Endodermal cell (in vitro differentiated cells): ENCODE measurements at regions not wholly inside any gene's neighbourhood (a gene's known extent, or its start where the extent isn't known, plus 50 kb on each side); places are given as distances from the start of the nearest gene placed in this dataset.

Experiments
- DNase-seq: peaks from one replicate; pipeline ENCODE4 v3.0.0-alpha.2; 2017
- H3K27ac ChIP-seq: 2 replicates; pipeline ENCODE4 v1.5.1; 2013; ENCODE audit warnings: mild to moderate bottlenecking, low read depth, low read length, moderate library complexity
- H3K27me3 ChIP-seq: 2 replicates; pipeline ENCODE4 v1.6.1; 2013; ENCODE audit warnings: mild to moderate bottlenecking, low read length, moderate library complexity; ENCODE audit not compliant: insufficient read depth, control insufficient read depth, poor library complexity, severe bottlenecking
- H3K36me3 ChIP-seq: 2 replicates; pipeline ENCODE4 v1.7.0; 2013; ENCODE audit warnings: mild to moderate bottlenecking, low read length, moderate library complexity; ENCODE audit not compliant: control insufficient read depth, insufficient read depth
- H3K4me1 ChIP-seq: one replicate; pipeline ENCODE4 v1.7.0; 2013; ENCODE audit warnings: low read length; ENCODE audit not compliant: control insufficient read depth, insufficient read depth
- H3K4me3 ChIP-seq: 2 replicates; pipeline ENCODE4 v1.5.1; 2013; ENCODE audit warnings: mild to moderate bottlenecking, low read length, moderate library complexity
- H3K9ac ChIP-seq: 2 replicates; pipeline ENCODE4 v1.6.1; 2013; ENCODE audit warnings: mild to moderate bottlenecking, low read length, moderate library complexity; ENCODE audit not compliant: poor library complexity, severe bottlenecking; ENCODE audit errors: extremely low read depth
- H3K9me3 ChIP-seq: 2 replicates; pipeline ENCODE4 v1.6.1; 2013; ENCODE audit warnings: mild to moderate bottlenecking, low read length, moderate library complexity; ENCODE audit not compliant: control insufficient read depth
- H3K27ac Mint-ChIP-seq: 2 replicates; pipeline ENCODE4 v1.8.0; 2020; ENCODE audit warnings: mixed read lengths
- H3K27me3 Mint-ChIP-seq: 2 replicates; pipeline ENCODE4 v1.8.0; 2021; ENCODE audit warnings: mild to moderate bottlenecking, mixed read lengths; ENCODE audit not compliant: insufficient read depth
- H3K36me3 Mint-ChIP-seq: 2 replicates; pipeline ENCODE4 v1.8.0; 2020; ENCODE audit warnings: low read depth, mixed read lengths
- H3K4me1 Mint-ChIP-seq: 2 replicates; pipeline ENCODE4 v1.8.0; 2020; ENCODE audit warnings: mixed read lengths
- H3K4me3 Mint-ChIP-seq: 2 replicates; pipeline ENCODE4 v1.8.0; 2020; ENCODE audit warnings: mild to moderate bottlenecking, moderate library complexity, mixed read lengths
- H3K9me3 Mint-ChIP-seq: 2 replicates; pipeline ENCODE4 v1.8.0; 2020; ENCODE audit warnings: mild to moderate bottlenecking, mixed read lengths
- CTCF ChIP-seq: fragments of 200-600 bp; sonication (generic); conservative IDR thresholded peaks from 2 replicates; pipeline ENCODE4 v1.5.0; 2021; ENCODE audit warnings: antibody characterized with exemption, mild to moderate bottlenecking
- WGBS, 2 experiments: methylation state at CpG; one replicate each; pipeline versions ENCODE4 v1.1.5 to v1.1.7; 2013; ENCODE audit warnings: missing lambda C conversion rate in 2 of 2, mixed read lengths in 1 of 2; ENCODE audit not compliant: insufficient coverage in 1 of 2, insufficient read length in 1 of 2; 5-methylcytosine and 5-hydroxymethylcytosine counted together

DNA sequence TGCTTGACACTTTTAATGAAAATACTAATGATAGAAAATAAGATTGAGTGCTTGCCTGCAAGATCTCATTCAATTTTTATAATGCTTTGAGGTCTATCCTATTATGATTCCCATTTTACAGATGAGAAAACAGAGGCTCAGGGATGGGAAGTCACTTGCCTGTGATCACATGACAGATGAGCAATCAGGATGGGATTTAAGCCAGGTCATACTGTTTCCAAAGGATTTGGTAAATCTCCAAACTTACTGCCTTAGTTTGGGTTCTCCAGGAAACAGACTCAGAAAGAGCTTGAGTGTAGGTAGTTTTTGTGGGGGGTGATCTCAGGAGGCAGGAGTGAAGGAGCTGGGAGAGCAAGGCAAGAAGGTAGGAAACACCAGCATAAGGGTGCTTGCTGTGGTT, 456.3 kb downstream of the MAFB start:
- H3K36me3 ChIP-seq = no peaks in the 10 kb centered on the region
- no peaks in the 10 kb centered on the region for H3K9me3 ChIP-seq
- no peaks in the 10 kb centered on the region for H3K27me3 ChIP-seq
- no peak overlapping the region for H3K4me3 ChIP-seq
- H3K4me1 ChIP-seq = no peaks in the 10 kb centered on the region
- Mint-ChIP-seq H3K36me3 (peaks cover 9% of the 10 kb centered on the region), H3K9me3 (no peaks in the 10 kb centered on the region), H3K27ac (no peak overlapping the region), H3K4me3 (no peak overlapping the region), H3K4me1 (peaks cover 3% of the 10 kb centered on the region), H3K27me3 (no peaks in the 10 kb centered on the region)
- DNase-seq = no peak
- TF ChIP-seq CTCF = no peak
- no peak overlapping the region for H3K9ac ChIP-seq
- no peak overlapping the region for H3K27ac ChIP-seq

DNA sequence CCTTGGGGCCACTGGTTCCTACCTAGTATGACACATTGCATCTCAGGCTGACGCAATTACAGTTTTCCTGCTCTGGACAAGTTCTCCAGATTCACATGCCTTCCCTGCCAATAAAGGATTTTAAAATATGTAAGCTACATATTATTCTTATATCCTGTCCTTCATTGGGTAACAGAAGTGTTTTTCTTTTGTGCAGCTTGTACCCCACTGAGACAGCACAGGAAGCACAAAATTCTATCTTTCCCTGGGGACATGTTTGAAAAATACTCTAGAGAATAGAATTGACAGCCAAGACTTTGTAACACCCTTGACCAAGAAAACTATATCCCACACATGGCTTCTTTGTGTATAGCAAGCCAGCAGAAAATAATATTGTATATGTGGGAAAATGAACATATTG, 456.8 kb downstream of the MAFB start:
- no peak for TF ChIP-seq CTCF
- WGBS, 2 experiments = 77% methylated on average over 1 of the region's 1 CpG; no CpG with 5 or more reads in 1 of the 2 experiments
- H3K4me1 ChIP-seq = no peaks in the 10 kb centered on the region
- no peaks in the 10 kb centered on the region for H3K9me3 Mint-ChIP-seq
- no peaks in the 10 kb centered on the region for H3K36me3 ChIP-seq
- H3K9me3 ChIP-seq = no peaks in the 10 kb centered on the region
- DNase-seq = no peak
- H3K4me3 ChIP-seq = no peak overlapping the region
- H3K9ac ChIP-seq = no peak overlapping the region
- no peaks in the 10 kb centered on the region for H3K27me3 Mint-ChIP-seq
- H3K4me1 Mint-ChIP-seq = peaks cover 3% of the 10 kb centered on the region
- no peak overlapping the region for H3K27ac Mint-ChIP-seq
- no peak overlapping the region for H3K4me3 Mint-ChIP-seq
- H3K36me3 Mint-ChIP-seq = peaks cover 9% of the 10 kb centered on the region
- no peak overlapping the region for H3K27ac ChIP-seq
- no peaks in the 10 kb centered on the region for H3K27me3 ChIP-seq

GRCh38 chr20:40230486-40230885, 458.6 kb downstream of the MAFB start:
- H3K36me3 ChIP-seq = no peaks in the 10 kb centered on the region
- no peak for DNase-seq
- H3K27ac Mint-ChIP-seq = no peak overlapping the region
- no peaks in the 10 kb centered on the region for H3K4me1 ChIP-seq
- no peak overlapping the region for H3K27ac ChIP-seq
- no peak for TF ChIP-seq CTCF
- no peaks in the 10 kb centered on the region for H3K27me3 ChIP-seq
- H3K9ac ChIP-seq = no peak overlapping the region
- H3K9me3 ChIP-seq = no peaks in the 10 kb centered on the region
- H3K4me1 Mint-ChIP-seq = peaks cover 3% of the 10 kb centered on the region
- H3K9me3 Mint-ChIP-seq = no peaks in the 10 kb centered on the region
- peaks cover 9% of the 10 kb centered on the region for H3K36me3 Mint-ChIP-seq
- no peaks in the 10 kb centered on the region for H3K27me3 Mint-ChIP-seq
- H3K4me3 Mint-ChIP-seq = no peak overlapping the region
- H3K4me3 ChIP-seq = no peak overlapping the region
